ENCODE measurements at regions not wholly inside any gene's neighbourhood (a gene's known extent, or its start where the extent isn't known, plus 50 kb on each side); places are given as distances from the start of the nearest gene placed in this dataset.

DNA sequence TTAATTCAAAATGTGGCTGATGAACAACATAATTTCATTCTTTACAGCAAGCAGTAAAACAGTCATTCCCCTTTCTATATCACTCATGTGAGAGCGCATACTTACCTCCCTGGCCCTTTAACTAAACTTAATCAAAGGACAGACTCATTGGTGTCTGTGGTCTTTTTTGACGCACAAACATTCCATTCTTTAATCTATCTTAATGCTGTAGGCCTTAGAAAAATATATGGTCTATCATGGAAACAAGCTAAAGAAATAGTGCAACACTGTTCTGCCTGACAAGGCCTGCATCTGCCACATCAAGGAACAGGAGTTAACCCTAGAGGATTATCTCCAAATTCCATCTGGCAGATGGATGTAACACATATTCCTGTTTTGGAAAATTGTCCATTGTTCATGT is 878.1 kb downstream of the NLGN4Y start:
- DNase-seq (ENCODE audit: low spot score): no peak

- DNase-seq (ENCODE audit: low spot score): no peak
Measured at GRCh38 chrY:15404551-15404950, 880.2 kb downstream of the NLGN4Y start.

DNA sequence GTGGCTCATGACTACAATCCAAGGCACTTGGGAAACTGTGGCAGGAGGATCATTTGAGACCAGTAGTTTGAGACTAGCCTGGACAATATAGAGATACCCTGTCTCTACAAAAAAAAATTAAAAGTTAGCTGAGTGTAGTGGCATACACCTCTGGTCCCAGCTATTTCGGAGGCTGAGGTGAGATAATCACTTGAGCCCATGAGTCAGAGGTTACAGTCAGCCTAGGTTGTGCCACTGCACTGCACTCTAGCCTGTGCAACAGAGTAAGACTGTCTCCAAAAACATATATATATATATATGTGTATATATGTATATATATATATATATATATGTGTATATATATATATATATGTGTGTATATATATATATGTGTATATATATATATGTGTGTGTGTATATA is 890.8 kb downstream of the NLGN4Y start:
- no peak for DNase-seq (ENCODE audit: low spot score)

DNA sequence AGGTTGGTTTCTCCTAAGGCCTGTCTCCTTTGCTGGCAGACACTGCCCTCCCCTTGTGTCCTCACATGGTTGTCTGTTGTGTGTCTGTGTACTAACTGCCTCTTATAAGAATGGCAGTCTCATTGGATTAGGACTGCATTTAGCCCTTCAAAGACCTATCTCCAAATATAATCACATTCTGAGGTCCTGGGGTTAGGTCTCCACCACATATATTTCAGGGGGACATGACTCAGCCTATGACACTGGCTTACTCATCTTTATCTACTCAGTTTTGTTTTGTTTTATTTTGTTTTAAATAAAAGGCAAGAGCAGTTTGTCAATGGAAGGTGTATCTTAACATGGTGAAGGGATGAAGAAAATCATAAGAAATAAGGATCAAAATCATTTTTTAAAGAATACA is 894.3 kb downstream of the NLGN4Y start:
- no peak for DNase-seq (ENCODE audit: low spot score)

GRCh38 chrY:15424665-15425132 is 900.4 kb downstream of the NLGN4Y start:
- no peak for DNase-seq (ENCODE audit: low spot score)

GRCh38 chrY:15440021-15440695 is 915.8 kb downstream of the NLGN4Y start:
- DNase-seq (ENCODE audit: low spot score): no peak

DNA sequence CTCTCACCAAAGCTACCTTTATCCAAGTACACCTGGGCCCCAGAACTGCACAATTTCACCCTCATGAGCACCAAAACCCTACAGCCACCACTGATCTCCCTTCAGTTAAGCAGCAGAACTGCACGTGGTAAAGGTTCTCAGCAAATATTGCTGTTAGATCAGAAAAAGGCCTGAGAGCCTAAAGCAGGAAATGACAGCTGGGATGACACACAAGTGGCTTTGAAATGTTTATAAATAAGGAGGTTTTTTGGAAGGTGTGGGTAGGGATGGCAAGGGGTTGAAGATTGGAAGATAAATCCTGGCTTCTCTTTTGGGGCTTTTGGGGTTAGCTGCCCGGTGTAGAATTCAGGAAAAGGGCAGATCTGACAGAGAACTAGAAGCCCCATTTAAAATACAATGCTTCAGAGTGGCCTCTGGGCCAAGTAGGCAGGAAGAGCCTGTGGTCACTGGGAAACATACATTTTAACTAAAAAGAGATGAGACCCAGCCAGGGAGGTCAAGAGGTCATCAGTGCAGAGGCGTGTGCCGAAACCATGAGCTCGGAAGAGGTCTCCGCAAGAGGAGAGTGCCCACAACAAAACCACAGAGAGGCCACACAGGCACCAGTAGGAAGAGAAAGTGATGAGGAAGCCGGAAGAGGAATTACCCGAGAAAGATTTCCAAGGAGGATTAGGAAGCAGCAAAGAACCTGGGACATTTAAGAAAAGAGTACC is 916.5 kb downstream of the NLGN4Y start:
- no peak for DNase-seq (ENCODE audit: low spot score)

- DNase-seq (ENCODE audit: low spot score): no peak
Measured at GRCh38 chrY:15441878-15442277, 917.5 kb downstream of the NLGN4Y start.

GRCh38 chrY:15445871-15446270 is 921.5 kb downstream of the NLGN4Y start:
- no peak for DNase-seq (ENCODE audit: low spot score)

- DNase-seq (ENCODE audit: low spot score): no peak
Measured at GRCh38 chrY:15446861-15447260, 922.5 kb downstream of the NLGN4Y start.

DNA sequence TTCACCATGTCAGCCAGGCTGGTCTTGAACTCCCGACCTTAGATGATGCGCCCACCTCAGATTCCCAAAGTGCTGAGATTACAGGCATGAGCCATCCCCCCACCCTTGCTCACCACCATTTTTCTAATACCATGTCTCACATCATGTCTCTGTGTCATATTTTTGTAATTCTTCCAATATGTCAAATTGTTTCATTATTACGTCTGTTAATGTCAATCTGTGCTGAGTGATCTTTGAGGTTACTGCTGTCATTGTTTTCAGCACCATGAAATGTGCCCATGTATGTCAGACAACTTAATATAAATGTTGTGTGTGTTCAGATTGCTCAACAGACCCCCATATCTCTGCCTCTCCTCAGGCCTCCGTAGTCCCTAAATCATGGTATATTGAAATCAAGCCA is 923.6 kb downstream of the NLGN4Y start:
- no peak for DNase-seq (ENCODE audit: low spot score)

- DNase-seq (ENCODE audit: low spot score): no peak
Measured at GRCh38 chrY:15455133-15455937, 931.0 kb downstream of the NLGN4Y start.

DNA sequence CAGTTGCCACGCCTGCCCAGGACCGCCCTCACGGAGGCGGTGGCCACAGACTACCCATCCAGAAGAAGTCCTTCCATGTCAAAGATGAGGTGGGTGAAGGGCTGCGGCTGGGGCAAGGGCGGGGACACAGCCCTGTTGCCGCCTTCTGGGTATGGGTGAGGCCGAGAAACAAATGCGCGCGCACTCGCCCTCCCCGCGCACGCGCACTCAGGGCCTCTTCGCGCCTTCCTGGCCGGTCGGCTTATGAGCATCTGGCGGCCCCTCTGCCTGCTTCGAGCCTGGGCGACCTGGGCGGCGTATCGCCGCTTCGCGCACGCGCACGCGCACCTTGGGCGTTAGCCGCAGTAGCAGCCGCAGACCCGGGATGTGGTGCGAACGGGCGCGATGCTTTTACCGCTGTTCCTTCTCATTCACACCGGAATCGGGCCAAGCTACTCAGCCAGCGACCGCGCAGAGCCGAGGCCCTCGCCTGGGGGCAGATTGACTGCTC is 931.7 kb downstream of the NLGN4Y start:
- DNase-seq (ENCODE audit: low spot score): peak; percentile 82

DNA sequence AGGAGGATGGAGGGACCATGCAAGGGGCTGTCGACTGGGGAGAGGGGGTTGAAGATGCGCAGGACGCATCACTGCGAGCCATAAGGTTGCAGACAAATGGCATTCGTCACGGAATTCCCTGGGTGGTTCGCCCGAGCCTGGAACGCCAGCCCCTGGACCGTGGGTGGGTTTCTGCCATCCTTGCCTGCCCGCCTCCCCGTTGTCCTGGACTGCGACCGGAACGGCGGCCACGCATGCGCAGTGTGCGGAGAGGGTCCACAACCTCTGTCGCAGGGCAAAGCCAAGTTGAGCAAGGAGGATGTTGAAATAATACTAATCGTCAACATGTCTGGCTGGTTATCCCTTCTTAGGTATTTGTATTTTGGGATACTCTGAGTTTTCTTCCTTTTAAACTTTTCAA is 932.2 kb downstream of the NLGN4Y start:
- no peak for DNase-seq (ENCODE audit: low spot score)

DNA sequence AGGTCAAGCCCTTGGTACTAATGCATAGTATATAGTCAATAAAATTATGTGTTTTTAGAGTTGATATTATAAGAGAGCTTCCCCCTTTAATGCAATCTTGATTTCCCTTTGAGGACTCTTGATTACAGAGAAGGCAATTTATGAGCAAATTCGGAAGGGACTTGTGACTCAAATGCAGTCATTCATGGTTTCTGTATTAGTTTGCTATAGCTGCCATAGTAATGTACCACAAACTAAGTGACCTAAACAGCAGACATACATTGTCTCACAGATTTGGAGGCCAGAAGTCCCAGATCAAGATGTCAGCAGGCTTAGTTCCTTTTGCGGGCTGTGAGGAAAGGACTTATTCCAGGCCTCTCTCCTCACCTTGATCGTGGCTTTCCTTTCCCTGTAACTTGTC is 933.4 kb downstream of the NLGN4Y start:
- no peak for DNase-seq (ENCODE audit: low spot score)

- DNase-seq (ENCODE audit: low spot score): no peak
Measured at GRCh38 chrY:15458426-15458825, 934.1 kb downstream of the NLGN4Y start.

DNA sequence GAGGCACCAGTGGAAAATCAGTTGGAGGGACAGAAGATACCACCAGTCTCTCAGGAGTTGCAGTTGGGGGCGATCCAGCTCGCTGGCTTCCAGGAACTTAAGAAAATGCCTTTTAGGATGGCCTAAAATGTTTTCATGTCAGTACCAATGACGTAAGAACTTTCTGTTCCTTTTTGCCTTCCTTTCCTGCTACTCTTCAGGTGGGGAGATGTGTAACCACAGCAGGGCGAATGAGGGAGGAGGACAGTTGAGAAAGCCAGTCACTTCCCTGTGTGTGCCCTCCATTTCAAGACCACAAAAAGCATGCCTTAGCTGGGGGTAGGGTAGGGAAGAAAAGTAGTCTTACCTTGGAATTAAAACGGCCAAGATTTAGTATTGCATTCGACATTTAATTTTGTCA is 941.6 kb downstream of the NLGN4Y start:
- no peak for DNase-seq (ENCODE audit: low spot score)

- no peak for DNase-seq (ENCODE audit: low spot score)
Measured at GRCh38 chrY:15466891-15467290, 942.6 kb downstream of the NLGN4Y start.

- no peak for DNase-seq (ENCODE audit: low spot score)
Measured at GRCh38 chrY:15468091-15468490, 943.8 kb downstream of the NLGN4Y start.

DNA sequence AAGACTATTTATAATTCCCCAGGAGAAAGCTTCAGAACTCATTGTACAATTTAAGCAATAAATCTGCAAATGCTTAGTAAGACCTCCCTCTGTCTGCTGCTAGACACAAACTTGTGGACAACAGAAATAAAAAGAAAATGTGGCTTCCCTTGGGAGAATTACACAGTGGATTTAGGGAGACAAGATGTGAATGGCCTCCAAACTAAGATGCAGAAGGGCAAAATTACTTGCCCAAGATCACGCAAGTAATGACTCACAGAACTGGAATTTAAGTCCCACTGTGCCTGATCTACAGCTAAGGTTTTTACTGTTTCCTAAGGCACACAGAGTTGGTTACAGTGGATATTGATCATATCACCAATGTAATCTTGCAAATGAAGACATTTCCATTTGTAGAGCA is 947.0 kb downstream of the NLGN4Y start:
- no peak for DNase-seq (ENCODE audit: low spot score)

GRCh38 chrY:15478348-15478963 is 954.1 kb downstream of the NLGN4Y start:
- no peak for DNase-seq (ENCODE audit: low spot score)

DNA sequence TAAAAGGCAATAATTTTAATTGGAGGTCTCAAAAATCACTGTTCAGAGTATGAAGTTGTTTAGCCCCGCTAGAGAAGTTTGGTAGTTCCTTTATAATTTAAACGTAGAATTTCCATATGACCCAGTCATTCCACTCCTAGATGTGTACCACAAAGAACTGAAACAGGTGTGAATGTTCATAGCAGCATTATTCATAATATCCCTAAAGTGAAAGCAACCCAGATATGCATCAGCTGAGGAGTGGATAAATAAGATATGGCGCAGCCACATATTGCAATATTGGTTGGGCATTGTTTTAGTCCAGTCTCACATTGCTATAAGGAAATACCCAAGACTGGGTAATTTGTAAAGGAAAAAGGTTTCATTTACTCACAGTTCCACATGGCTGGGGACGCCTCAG is 976.2 kb downstream of the NLGN4Y start:
- no peak for DNase-seq (ENCODE audit: low spot score)
